ENCODE measurements at regions not wholly inside any gene's neighbourhood (a gene's known extent, or its start where the extent isn't known, plus 50 kb on each side); places are given as distances from the start of the nearest gene placed in this dataset.

- TF ChIP-seq REST (IDR thresholded peaks at IDR 0.05; ENCODE audit: unreplicated experiment), result no peak
- no peak for TF ChIP-seq JUNB (IDR thresholded peaks at IDR 0.05; ENCODE audit: unreplicated experiment)
- no peak for TF ChIP-seq CREB1 (CRISPR knock-in tag; IDR thresholded peaks at IDR 0.05; ENCODE audit: low read depth)
- no peak for TF ChIP-seq STAT1 (IDR thresholded peaks at IDR 0.05; ENCODE audit: unreplicated experiment)
- no peak for TF ChIP-seq ZNF114 (CRISPR knock-in tag; IDR thresholded peaks at IDR 0.05)
- TF ChIP-seq ZNF462 (CRISPR knock-in tag; IDR thresholded peaks at IDR 0.05), result no peak
Measured at GRCh38 chr6:144481527-144481926, 196.4 kb downstream of the UTRN start (continued).

GRCh38 chr6:144482142-144482541 lies 197.0 kb downstream of the UTRN start:
- DNase-seq (ENCODE audit: low spot score) (peak; percentile 89), ATAC-seq (peak; percentile 86)
- H3K36me3 ChIP-seq (ENCODE audit: insufficient read depth), result no peaks in the 10 kb centered on the region; the same call in 1 of the 2 replicates
- H3K27me3 ChIP-seq (ENCODE audit: insufficient read depth), result no peaks in the 10 kb centered on the region
- H3K4me1 ChIP-seq (ENCODE audit: insufficient read depth), result no peaks in the 10 kb centered on the region
- Mint-ChIP-seq H3K9me3 (no peaks in the 10 kb centered on the region), H3K27ac (no peak overlapping the region), H3K27me3 (ENCODE audit: insufficient read depth, low read depth, poor library complexity) (peaks cover 2% of the 10 kb centered on the region), H3K4me3 (no peak overlapping the region), H3K4me1 (no peaks in the 10 kb centered on the region; the same call in 2 of the 3 replicates), H3K36me3 (ENCODE audit: low read depth) (peaks cover 19% of the 10 kb centered on the region)
- H3K9me2 ChIP-seq (ENCODE audit: insufficient read depth), result no peaks in the 10 kb centered on the region
- no peaks in the 10 kb centered on the region for H3F3A ChIP-seq (replicated peaks; ENCODE audit: low read depth)
- H3K4me3 ChIP-seq, result no peak overlapping the region
- H3K27ac ChIP-seq (ENCODE audit: low read depth), result peak overlapping the region; percentile 21; the same call in 1 of the 2 replicates
- no peak overlapping the region for H2AFZ ChIP-seq
- no peaks in the 10 kb centered on the region for H3K79me2 ChIP-seq (replicated peaks; ENCODE audit: insufficient read depth)
- no peak overlapping the region for H3K4me2 ChIP-seq
- no peaks in the 10 kb centered on the region for H4K20me1 ChIP-seq (replicated peaks; ENCODE audit: insufficient read depth)
- TF ChIP-seq CREB1 (CRISPR knock-in tag; IDR thresholded peaks at IDR 0.05; ENCODE audit: low read depth) (no peak), CTCF (conservative IDR thresholded peaks at IDR 0.05; ENCODE audit: low read depth in 2 of 2) (peak; percentile 79 to 89), REST (IDR thresholded peaks at IDR 0.05; ENCODE audit: unreplicated experiment) (no peak)

Measured in GM23338 (cell line).